T-helper 2 cell (primary cell): ENCODE measurements at regions not wholly inside any gene's neighbourhood (a gene's known extent, or its start where the extent isn't known, plus 50 kb on each side); places are given as distances from the start of the nearest gene placed in this dataset.
A peak's percentile ranks its signal among the peaks of the same experiment; 100 is the strongest.
"Not testable (repeated sequence)": the region's sequence is repeated elsewhere in the genome, so short reads cannot be mapped to it uniquely, and the experiment has no call there.

Source experiments
- DNase-seq, 5 experiments: peaks; one replicate each; pipeline versions ENCODE4 v3.0.0 to v3.0.0-alpha.2; 2012 to 2022

- DNase-seq: not testable (repeated sequence)
Observed at GRCh38 chr12:9304540-9304939, 96.3 kb upstream of the PZP start.

GRCh38 chr12:9295872-9296271, 87.7 kb upstream of the PZP start:
- not testable (repeated sequence) for DNase-seq

GRCh38 chr12:9294072-9294620, 86.0 kb upstream of the PZP start:
- DNase-seq: not testable (repeated sequence)

GRCh38 chr12:9293391-9293790, 85.2 kb upstream of the PZP start:
- DNase-seq: not testable (repeated sequence)

GRCh38 chr12:9289984-9290383, 81.8 kb upstream of the PZP start:
- DNase-seq: not testable (repeated sequence)

- not testable (repeated sequence) for DNase-seq
Observed at GRCh38 chr12:9284724-9285123, 76.5 kb upstream of the PZP start.

GRCh38 chr12:9284197-9284596, 76.0 kb upstream of the PZP start:
- DNase-seq: peak in 2 of 5 experiments; percentile 7 to 35

GRCh38 chr12:9283346-9284095, 75.3 kb upstream of the PZP start:
- peak; percentile 52 to 93 (median 77) for DNase-seq

GRCh38 chr12:9276990-9277389, 68.8 kb upstream of the PZP start:
- no peak for DNase-seq

GRCh38 chr12:9273276-9273675, 65.1 kb upstream of the PZP start:
- no peak for DNase-seq

GRCh38 chr12:9271875-9272274, 63.7 kb upstream of the PZP start:
- DNase-seq: no peak

- DNase-seq: no peak
Observed at GRCh38 chr12:9264546-9264945, 56.4 kb upstream of the PZP start.

- DNase-seq: no peak
Observed at GRCh38 chr12:9260931-9261330, 52.7 kb upstream of the PZP start.

GRCh38 chr12:9258676-9259075, 50.5 kb upstream of the PZP start:
- DNase-seq: no peak
